HS-5 (cell line): ENCODE measurements at regions not wholly inside any gene's neighbourhood (a gene's known extent, or its start where the extent isn't known, plus 50 kb on each side); places are given as distances from the start of the nearest gene placed in this dataset.

Experiments used
- DNase-seq: peaks from one replicate; pipeline ENCODE4 v3.0.0-alpha.2; 2012; ENCODE audit warnings: low read depth

DNA sequence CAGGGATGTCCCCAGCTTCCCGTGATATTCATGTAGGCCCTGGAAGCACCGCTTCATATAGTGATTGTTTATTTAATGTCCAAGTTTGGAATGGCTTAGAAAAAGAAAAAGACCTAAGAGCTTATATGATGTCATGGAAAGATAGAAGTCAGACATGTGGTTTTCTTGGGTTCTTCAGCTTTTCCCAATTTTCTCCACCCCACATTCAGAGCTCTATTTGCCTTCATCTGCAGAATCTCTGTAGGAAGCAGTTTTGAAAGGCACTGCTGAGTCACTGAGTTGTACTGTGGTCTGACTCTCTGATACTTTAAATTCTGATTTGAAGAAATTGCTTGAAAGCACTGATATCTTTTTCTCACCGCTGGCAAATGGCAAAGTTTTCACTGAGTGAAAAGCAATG lies 120.6 kb upstream of the EDNRA start:
- DNase-seq: no peak

DNA sequence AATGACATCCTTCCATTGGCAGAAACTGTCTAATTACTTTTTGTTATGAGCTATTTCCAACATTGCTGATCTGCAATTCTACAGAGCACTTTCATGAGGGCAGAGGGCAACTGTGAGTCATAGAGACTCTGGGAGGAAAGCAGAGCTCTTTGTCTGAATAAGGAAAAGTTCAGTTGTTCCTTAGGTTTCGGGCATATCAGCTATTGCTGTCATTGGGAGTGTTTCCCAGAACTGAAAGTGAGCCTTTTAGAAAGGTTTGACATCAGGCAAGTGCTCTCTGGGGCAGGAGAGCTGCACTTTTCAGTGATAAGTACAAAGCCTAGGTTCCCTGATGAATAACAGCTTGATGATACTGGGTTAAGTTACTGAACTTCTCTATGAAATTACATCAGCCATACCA lies 119.2 kb upstream of the EDNRA start:
- peak; percentile 54 for DNase-seq

DNA sequence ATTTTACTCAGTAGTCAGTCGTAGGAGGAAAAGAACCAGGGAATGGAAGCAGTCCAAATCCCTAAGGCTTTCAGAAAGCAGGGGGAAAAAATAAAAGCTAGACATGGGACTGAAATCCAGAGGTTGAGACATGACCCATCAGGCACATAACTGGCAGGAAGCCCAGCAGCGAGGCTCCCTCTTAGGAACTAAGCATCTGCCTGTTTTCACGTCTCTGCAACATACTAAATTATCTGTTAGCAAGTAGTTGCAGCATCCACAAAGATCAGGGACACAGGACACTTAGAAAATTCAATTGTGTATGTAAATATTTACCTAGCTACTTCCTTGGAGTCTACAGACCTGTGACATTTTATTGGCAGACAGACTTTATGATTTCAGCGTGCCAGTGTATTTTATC lies 118.0 kb upstream of the EDNRA start:
- DNase-seq: no peak

DNA sequence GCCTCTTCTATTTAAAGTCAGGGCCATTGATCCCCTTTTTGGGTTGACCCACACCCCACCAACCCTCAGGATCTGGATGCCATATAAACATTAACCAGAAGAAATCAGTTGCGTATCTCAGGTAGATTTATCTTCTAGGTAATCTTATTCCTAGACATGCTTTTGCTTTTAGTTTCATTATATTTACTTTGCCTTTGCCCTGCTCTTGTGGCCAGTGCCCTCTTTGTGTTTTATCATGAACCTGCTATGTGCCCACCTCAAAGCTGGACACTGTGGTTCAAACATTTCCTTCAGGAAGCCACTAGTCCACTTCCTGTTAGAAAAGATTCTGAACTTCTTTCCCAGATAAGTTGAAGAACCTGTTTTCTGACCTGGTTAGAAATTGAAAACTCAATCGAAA lies 117.4 kb upstream of the EDNRA start:
- DNase-seq: no peak

DNA sequence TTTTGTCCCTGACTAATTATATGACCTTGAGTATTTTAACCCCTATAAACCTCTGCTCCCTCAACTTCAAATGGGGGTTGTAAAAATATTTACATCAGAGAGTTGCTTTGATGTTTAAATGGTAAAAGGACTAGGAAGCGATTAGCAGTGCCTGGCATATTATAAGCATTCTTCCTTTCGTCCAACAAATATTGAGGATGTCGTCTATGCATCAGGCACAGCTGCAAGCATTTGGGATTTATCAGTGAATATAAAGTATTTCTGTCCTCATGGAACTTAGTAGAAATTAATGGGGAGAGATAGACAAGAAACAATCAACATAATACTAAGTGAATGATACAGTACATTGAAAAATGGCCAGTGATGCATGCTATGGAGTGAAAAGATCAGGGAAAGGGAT lies 115.5 kb upstream of the EDNRA start:
- no peak for DNase-seq

DNA sequence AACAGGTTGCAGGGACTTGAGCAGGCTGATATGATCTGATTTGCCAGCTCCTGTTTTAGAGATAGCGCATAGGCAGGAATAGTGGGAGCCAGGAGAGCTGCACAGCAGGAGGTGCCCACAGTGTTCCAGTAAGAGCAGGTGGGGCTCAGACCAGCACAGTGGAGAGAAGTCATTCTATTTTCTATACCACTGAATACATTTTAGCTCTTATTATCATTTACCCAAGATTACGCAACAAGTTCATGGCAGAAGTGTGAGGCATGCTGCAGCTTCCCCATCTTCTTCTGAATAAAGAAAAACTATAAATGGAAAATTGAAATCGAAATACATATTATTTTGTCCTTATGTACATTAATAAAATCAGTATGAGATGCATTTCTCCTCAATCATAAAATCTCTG lies 114.7 kb upstream of the EDNRA start:
- no peak for DNase-seq

DNA sequence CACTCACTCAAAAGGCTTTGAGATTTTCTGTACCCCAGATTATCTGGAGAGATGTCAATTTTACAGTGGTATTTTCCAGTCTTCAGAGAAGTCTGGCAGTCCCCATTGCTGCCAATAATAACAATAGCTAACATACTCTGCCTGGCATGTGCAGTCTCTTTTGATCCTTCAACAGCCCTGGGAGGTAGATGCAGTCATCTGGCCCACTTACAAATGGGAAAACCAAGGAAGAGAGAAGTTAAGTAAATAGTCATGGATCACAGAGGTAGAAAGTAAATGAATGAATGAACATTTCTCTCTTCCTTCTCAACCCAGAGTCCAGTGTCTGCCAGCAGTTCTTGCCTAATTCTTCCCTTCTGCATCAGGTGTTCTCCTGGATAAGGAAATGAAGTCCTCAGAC lies 113.0 kb upstream of the EDNRA start:
- no peak for DNase-seq

DNA sequence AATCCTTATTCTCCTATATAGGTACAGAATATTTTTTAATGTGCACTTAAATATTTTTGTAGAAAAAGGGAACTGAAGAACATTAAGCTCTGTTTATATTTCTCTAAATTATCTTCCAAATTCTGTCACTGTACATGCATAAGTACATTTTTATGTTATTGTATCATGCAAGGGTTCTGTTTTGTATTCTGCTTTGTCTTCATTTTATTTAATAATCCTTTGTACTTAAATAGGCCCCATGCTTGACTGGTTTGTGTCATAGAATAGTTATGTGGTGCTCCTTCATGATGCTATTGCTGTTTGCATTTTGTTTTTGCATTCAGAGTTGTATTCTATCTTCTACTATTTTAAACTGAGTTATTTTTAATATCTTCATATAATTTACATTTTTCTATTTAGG lies 111.9 kb upstream of the EDNRA start:
- no peak for DNase-seq

DNA sequence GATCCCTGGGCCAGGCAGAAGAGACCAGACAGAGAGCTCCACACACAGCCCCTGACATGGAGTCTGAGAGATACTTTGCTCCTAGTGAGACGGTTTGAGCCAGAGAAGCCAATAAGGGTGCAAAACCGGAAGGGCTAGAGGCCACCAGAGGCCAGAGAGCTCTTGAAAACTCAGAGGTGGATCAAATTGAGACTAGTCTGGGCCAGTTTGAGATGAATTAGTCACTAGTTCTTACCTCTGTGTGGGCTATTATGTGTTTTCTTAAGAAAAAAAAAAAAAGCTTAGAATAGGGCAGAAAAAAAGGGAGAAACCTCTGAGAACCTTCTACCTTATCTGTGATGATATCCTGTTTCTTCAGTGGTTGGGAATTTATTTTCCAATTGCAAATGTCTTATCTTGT lies 110.4 kb upstream of the EDNRA start:
- DNase-seq: no peak

DNA sequence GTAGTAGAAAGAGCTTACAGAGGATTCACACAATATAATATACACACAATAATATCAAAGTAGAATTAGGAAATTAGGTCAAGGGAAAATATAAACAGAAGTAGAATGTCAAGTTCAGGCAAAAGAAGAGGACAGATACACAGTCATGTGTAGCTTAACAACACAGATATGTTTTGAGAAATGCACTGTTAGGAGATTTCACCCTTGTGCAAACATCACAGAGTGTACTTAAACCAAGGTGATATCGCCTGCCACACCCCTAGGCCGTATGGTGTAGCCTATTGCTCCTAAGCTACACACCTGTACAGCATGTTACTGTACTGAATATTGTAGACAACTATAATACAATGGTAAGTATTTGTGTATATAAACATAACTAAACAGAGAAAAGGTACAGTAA lies 110.0 kb upstream of the EDNRA start:
- no peak for DNase-seq

DNA sequence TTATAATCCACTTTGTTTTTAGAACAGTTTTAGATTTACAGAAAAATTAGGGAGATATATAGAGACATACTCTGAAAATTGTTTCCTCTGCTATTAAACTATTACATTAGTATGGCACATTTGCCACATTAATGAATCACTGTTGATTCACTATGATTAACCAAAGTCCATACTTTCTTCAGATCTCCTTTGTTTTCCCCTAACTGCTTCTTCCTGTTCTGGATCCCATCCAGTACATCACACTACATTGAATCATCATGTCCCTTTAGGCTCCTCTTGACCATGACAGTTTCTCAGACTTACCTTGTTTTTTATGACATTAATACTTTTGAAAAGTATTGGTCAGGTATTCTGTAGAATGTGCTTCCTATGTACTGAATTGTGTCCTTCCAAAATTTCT lies 109.2 kb upstream of the EDNRA start:
- DNase-seq: peak; percentile 53

DNA sequence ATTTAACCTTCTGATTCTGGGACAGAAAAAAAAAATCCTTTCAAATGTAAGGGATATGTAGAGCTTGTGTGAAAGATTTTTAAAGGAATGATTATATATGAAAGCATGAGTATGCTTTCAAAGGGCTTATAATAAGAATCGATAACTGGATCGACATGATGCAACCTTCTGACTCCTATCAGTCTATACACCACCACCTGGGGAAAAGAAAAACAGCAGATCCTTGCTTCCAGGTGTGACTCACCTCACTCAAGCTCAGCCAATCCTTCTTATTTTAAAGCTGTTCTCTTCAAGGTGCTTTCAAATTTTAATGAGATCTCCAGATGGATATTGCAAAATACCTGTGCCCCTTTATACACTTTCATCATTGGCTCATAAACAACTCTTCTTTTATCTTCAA lies 102.1 kb upstream of the EDNRA start:
- no peak for DNase-seq

DNA sequence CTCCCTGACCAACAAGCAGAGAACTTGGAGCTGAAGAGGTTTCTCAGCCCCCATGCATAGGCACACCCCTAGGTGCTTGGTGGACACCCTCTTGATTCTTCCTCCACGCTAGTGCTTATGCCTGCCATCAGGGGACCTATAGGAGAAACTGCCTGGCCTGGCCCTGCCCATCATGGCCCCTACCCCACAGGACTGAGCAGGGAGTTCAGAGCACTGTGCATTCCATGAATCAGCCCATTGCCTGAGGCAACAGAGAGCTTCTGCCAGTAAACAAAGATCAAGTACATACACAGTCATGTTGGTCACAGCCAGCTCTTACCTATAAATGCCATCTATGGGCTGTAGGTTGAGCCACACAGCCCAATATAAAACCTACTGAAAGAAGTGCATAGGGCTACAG lies 99.1 kb upstream of the EDNRA start:
- no peak for DNase-seq

DNA sequence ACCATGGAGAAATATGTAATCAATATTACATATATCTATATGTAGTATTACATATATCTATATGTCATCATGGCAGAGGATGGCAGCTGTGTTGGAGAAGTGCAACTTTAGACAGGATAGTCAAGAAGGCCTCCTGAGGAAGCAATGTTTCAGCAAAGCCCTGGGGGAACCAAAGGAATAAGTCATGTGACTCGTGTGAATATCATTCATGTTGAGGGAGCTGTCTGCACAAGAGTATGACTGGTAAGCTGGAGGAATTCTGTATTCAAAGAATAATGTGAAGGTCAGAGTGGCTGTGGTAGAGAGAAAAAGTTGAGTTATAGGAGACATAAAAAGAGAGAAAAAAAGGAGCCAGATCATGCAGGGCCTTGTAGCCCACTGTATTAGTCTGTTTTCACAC lies 92.9 kb upstream of the EDNRA start:
- DNase-seq: no peak

DNA sequence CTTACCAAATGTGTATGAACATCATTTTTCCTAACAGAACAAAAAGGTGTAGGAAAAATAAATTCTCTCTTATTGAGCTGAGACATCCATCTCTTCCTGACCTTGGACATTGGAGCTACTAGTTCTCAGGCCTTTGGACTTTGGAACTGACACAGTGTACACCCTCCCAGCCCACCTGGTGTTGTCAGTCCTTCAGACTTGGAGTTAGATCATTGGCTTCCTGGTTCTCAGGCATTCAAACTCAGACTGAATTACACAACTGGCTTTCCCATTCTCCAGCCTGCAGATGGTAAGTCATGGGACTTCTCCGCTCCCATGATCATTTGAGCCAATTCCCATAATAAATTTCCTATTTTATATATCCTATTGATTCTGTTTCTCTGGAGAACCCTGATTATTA lies 84.8 kb upstream of the EDNRA start:
- no peak for DNase-seq

DNA sequence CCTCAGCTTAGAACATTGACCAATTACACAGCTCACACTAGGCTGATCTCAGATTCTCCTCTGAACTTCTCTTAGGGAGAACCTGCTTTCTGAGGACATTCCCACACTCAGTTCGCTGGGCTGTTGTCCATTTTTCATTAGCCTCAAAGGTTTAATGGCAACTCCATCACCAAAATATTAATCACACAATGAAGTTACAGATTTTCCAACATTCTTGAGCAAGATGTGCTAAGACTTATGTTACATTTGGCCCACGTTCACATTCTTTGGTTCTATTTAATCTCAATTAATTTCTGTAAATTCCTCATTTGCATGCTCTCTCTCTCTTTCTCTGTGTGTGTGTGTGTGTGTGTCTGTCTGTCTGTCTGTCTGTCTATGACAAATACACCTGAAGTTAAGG lies 82.3 kb upstream of the EDNRA start:
- no peak for DNase-seq

DNA sequence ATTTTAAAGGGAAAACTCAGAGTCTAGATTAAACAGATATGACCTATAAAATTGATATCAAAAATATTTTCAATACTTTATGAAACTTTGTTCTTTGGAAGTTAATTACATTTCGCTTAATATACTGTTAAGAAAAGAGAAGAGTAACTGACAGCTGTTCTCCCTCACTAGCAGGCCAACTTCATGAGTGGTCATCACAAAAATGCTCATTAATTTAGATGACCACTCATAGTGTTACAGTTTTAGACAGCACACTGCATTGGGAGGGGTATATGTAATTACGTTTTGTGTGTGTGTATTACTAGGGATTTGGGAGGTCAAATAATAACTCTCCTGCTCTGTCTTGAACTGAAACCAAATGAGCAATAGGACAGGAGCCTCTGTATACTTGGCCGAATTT lies 80.2 kb upstream of the EDNRA start:
- no peak for DNase-seq

DNA sequence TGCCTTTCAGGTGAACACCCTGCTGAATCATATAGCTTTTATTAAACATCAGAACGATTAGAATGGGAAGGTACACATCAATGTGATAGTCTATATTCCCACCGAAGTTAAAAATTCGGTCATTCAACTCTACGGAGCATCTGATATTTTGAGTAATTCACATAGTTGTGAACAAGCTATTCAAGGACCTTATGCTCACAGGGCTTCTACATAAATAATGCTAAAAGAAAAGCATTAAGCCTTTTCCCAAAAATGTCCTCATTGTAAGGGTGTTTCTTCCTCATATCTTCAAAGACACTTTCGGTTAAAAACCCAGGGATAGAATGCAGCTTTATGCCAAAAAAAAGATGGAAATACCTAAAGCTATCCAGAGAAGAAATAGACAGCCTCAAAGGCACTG lies 79.7 kb upstream of the EDNRA start:
- no peak for DNase-seq

DNA sequence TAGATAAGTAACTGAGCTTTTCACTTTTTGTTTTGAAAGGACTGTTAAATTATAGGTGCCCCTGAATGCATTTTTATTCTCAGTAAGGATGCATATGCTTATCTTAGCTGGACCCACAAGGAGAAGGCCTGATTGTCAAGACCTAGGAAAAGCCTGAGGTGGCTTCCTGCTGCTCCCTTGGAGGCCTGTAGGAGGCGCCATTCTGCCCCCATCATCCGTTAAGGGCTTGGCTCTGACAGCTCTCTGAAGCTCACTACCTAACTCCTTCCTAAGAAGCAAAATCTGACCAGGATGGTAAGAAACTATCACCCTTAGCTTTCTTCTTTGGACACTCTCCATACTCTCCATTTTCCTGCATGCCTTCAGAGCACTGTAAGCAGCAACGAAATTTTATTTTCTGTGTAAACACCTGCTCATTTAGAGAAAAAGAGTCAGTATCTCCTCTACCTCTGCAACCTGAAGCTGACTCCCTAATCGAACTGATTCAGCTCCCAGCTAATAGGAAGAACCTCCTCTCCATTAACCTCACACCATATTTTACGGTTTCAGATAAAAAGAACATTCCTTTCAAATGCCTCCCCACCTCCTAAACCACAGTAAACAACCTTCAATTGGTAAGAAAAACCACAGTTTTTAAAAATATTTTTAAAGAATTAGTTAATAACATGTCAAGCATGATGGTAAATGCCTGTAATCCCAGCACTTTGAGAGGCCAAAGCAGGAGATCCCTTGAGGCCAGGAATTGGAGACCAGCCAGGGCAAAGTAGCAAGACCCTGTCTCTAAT lies 73.4 kb upstream of the EDNRA start:
- no peak for DNase-seq

DNA sequence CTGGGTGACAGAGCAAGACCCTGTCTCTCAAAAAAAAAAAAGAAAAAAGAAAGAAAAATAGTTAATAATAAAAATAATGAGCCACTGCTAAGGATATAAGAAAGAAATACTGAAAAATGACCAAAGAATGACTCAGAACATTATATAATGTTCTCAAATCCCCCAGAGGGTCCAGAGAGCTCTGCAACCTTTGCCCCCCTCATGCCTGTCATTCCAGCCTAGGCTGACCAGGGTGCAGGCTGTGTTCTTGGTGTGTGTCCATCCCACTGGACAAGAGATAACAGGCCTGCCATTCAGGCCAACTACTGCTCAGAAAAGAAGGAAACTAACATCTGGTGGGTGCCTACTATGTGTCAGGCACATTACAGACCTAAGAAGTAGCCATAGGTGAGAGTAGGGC lies 72.7 kb upstream of the EDNRA start:
- no peak for DNase-seq

DNA sequence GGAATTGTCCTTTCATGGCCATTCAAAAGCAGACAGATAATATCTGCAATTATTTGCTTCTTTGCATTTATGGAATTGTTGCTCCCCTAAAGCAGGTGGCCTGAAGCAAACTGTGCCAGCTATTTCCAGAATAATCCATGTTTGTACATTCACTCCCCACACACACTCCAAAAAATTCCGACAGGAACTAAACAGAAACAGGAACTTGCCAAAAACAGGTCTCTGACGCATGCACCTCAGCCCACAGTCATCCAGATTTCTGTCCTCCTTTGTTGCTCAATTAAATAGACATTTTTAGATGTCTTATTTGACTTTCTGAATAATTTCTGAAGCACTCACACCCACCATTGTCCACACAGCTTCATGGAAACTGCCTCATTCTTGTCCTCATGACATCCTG lies 71.5 kb upstream of the EDNRA start:
- no peak for DNase-seq

DNA sequence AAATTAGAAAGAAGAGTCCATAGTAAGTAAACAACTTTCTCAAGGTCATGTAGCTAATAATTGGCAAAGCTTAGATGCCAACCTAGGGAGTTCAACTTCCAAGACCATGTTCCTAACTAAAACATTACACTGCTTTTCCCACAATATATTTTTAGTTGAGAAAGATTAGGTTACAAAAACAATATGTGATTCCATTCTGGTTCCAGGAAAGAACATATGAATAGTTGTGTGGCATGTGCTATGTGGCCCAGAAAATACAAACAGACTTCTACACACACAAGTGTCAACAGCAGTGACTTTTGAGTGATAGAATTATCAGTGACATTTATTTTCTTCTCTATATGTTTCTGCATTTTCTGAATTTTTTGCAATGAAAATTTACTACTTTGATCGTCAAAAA lies 62.7 kb upstream of the EDNRA start:
- no peak for DNase-seq

DNA sequence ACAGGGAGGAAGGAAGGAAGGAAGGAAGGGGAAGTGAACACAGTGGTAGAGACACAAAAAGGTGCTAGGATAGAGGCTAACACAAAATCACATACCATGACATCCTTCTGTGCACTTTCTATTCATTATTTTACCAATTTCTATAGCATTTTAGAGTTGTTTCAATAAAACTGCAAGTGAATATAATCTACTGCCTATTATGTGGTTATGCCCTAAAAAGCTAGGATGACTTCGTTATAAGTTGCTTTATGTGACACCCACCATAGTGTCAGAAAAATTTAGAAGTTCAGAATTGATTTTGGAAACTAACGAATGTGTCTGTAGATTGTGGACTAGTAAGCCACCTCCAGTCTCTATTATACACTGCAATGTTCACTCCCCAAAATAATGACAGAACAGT lies 59.4 kb upstream of the EDNRA start:
- no peak for DNase-seq

DNA sequence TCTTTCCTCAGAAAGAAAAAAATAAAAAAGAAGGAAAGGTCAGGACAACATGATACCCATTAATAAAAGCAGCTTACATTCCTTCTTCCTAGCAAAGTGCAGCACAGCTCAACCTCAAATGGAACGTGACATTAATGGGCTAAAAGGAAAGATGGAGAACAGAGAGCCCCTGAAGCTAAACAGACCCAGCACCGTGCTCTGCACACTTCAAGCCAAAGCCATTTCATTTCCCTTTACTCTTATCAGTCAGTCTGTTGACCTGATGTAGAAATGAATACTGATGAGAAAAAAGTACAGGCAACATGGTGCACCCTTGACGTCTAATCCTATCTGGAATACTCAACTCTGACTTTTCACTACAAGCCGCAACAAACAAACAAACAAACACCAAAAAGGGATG lies 57.7 kb upstream of the EDNRA start:
- DNase-seq: no peak

DNA sequence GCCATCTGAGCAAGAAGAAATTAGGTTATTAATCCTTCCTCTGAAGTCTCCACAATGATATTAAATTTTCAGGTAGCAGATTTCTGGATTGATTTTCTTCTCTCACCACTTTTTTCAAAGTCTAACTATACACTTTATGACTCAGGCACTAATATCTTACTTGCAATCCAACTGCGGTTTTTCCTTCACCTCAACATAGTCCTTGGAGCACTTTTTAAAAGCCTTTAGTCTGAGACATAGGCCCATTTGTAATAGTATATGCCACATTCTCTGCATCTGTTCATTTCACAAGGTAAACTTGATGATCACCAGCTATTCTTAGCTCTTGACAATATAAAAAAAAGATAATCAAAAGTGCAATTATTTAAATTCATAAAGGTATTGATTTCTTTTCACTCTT lies 55.9 kb upstream of the EDNRA start:
- DNase-seq: no peak
